Ramos (cell line): ENCODE measurements at regions not wholly inside any gene's neighbourhood (a gene's known extent, or its start where the extent isn't known, plus 50 kb on each side); places are given as distances from the start of the nearest gene placed in this dataset.

ENCODE experiments used
- in situ Hi-C: fragments of 300-500 bp; cut with MboI; formaldehyde crosslinking; loops from one replicate; pipeline ENCODE4 v1.14.3; 2022; ENCODE audit warnings: low sequenced_read_pairs; ENCODE audit not compliant: unreplicated experiment

DNA sequence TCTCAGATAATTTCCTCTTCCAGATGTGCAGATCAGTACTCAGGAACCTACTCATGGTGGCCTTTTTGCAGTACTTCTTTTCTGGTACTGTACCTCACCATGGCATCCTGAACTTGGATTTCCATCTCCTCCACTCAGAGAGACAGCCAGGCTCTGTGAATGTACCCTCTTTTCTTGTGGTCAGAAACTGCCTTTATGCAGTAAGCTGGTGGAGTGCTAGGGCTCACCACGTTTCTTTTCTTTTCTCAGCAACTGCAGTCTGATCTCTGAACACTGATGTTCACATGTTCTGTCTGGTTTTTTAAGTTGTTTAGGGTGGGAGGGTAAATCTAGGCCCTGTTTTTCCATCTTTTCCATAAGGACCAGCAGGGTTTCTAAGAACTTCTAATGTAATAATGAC lies 99.8 kb upstream of the NRXN3 start:
- in situ Hi-C loops = no loop called here

DNA sequence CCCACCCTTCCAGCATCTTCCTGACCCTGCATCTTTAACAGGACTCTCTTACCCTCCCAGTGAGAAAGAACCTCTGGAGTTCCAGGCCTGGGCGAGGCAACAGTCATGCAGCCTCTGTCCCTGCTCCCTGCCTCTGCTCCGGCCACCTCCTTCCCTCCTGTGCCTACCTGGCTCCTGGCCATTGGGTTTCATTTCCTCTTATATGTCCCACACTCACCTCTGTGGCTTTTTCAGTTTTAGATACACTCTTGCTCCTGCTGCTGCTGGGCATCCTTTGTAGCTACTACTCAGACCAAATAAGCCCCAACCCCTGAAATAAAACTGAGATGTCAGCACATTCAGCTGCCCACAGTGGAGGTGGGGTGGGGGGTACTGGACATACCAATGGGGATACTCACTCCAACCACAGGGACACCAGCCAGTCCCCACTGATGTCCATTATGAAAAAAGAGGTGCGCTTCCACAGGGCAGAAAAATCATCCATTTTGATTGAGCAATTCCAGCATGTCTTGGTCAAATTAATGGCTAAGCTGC lies 99.1 kb upstream of the NRXN3 start:
- in situ Hi-C loops = no loop called here

DNA sequence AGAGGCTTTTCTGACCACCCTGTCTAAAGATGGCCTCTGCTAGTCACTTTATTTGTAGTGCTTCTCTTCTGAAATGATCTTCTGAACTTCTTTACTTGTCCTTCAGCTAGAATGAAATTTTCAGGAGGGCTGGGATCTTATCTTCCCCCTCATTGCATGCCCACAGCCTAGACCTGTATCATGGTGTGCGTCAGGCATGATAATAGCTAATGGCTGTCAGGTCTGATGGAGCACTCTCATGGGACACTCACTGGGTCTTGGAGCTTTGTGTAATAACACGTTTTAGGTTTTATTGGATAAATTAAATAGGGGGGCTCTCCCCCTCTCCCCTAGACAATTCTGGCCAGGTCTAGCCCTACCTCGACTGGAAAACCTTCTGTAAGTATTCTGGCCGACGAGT lies 97.1 kb upstream of the NRXN3 start:
- in situ Hi-C loops = no loop called here

DNA sequence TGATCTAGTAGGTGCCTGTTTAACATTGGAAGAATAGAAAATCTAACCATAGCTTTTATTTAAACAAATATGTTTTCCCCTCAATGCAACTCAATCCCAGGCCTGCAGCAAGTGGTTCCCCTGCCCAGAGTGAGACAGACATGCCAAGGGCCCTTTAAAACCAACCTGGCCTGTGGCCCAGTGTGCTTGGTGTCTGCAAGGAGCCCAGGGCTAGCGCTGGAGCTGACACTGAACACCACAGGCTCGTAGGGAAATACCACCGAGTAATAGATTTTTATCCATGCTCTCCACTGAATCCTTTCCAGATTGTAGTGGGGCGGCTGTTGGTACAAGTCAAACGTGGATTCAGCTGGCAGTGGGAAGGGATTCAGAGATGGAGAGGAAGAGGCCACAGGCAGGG lies 95.6 kb upstream of the NRXN3 start:
- in situ Hi-C loops = no loop called here

DNA sequence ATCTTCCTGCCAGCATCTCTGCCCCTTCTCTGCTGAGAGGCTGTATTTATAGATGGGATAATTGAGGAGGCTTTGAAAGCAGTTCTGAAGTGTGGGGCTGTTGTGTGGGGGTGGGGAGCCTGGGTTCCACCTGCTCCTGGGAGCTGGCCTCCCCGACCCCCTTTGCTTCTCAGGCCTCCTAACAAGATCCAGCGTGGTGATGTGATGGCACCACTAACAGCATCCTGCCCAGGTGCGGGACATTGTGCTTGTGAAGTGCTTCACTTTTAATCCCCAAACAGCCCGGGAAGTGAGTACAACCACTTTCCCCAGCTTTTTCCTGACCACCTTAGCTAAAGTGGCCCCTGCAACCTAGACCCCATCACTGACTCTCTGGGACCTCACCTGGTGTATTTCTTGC lies 95.1 kb upstream of the NRXN3 start:
- in situ Hi-C loops = no loop called here

DNA sequence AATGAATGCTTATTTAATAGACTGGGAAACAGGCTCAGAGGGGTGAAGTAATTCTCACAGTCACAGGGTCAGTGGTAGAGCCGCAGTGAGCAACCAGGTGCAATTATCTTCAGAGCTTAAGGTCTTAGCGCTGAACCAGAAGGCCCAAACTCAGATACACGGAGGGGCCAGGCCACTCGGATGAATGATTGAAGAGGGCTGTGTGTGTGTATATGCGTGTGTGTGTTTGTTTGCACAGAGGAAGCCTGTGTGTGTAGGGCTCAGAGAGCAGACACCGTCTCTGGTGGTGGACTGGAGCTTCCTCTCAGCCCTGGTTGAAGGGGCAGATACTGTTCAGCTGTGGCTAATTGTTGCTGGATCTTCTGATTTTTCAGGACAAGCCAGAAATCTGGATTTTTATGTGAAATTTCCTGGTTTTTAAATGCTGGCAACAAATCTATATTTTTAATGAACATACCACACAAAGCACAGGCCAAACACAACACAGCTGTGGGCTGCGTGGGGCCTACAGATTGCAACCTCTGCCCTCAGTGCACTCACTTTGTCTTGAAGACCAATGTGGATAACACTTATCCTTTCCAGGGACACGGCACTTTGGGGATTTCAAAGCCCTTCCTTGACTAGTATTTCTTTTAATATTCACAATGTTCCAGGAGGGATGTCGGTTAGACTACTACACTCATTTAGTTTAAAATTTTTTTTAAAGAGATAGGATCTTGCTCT lies 94.5 kb upstream of the NRXN3 start:
- in situ Hi-C loops = no loop called here

DNA sequence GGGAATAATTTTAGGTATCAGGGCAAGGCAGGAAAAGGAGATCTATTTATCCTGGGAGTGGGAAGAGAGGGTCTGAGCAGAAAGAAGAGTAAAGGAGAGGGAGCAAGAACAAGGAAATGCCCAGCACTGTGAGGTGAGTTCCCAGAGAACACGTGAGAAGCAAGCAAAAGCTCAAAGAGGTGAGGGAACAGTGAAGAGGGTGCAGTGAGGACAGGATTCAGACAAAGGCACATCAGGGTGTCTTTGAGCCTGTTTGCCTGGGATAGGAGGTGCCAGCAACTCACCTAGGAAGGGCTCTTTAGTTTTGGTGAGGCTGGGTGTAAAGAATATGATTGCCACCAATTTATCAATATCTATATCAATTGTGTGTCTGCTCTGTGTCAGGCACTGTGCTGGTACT lies 88.9 kb upstream of the NRXN3 start:
- in situ Hi-C loops = no loop called here

DNA sequence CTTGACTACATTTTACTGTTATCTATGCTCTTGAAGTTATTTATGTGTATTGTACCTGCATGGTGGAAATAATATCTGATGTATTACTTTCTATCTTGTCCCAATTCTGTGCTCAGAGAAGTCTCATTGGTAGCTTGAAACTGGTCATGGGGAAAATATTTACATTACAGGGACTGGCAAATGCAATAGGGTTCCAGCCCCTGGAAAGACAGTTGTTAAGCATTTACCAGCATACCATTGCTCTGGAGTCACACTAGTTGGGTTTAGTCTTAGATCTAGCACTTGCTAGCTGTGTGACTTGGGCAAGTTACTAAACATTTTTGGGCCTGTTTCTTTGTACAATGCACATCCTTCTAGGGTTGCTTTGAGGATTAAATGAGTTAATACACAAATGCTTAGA lies 86.3 kb upstream of the NRXN3 start:
- in situ Hi-C loops = no loop called here

DNA sequence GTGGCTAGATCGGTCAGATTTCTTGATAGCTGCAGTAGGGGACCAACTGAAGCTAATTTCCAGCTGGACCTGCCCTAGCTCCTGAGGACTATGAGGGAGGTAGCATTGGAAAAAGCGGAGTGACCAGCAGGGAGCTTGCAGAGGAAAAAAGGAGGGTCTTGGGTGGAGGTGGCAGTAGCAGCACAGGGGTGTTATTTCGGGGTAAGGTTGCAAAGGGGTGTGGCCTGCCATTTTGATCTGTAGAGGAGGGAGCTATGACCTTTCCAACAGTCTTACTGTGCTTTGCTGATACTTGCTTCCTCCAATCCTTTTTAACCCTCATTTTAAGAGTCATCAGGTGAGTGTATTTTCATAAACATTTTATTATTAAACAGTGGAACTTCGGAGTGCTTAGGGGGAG lies 83.8 kb upstream of the NRXN3 start:
- in situ Hi-C loops = no loop called here

DNA sequence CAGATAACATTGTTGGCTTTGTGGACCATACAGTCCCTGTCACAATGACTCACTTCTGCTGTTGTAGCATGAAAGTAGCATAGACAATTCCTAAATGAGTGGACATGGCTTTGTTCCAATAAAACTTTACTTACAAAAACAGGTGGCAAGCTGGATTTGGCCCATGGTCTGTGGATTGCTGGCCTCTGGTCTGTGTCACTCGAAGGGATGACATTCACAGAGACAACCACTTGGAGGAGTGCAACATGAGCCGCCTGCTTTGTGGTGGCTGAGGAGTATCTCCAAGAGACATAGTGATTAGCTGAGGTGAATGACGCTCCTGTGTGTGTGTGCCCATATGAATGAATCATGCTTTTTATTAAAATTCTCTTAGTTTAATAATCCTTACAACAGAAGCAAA lies 81.3 kb upstream of the NRXN3 start:
- in situ Hi-C loops = no loop called here

DNA sequence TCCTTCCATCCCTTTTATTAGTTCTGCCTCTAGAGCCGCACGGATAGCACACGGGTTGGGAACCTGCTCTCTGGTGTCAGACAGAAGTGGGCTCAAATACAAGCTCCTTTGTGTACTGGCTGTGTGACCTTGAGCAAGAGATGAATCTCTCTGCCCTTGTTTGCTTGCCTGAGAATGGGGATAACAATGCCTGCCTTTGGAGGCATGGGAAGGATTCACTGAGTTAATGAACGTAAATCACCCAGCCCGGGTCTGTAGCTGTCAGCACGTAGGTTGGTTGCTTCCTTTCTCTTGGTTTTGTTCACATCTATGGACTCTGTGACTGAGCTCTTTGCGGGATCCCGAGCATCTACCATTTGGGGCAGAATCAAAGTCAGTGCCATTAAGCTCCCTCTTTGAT lies 79.3 kb upstream of the NRXN3 start:
- in situ Hi-C loops = no loop called here

DNA sequence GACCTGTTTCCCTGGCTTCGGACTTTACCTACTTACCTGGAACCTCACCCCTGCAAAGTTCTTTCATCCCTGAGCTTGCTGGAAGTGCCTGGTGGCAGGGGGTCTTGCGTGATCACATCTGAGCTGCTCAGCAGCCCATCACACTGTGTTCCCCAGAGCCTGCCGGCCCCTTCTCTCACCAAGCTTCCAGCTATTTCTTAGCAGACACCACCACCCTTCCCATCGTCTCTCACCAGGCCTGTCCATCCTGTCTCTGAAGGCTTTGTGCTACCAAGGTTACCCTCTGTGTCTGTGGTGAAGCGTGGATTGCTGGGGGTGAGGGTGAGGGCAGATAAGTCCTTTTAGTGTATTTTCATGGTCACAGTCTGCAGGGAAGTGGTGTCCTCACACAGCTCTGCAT lies 78.8 kb upstream of the NRXN3 start:
- in situ Hi-C loops = no loop called here

DNA sequence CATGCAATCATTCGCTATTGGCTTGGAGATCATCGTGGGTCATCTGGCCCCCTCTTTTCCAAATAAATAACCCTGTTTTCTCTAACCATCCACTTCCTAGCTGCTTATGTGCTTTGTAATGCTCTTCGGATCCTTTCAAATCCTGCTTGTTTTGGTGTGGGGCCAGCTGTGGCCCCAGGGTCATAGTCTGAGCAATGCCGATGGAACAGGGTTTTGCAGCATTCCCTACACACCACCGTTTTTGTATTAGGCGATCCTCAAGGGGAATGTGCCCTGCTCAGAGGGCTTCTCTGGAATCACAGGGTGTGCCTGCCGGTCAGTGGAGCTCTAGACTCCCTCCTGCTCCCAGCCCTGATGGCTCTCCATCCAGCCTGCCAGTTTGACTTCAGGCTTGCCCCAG lies 78.1 kb upstream of the NRXN3 start:
- in situ Hi-C loops = no loop called here

DNA sequence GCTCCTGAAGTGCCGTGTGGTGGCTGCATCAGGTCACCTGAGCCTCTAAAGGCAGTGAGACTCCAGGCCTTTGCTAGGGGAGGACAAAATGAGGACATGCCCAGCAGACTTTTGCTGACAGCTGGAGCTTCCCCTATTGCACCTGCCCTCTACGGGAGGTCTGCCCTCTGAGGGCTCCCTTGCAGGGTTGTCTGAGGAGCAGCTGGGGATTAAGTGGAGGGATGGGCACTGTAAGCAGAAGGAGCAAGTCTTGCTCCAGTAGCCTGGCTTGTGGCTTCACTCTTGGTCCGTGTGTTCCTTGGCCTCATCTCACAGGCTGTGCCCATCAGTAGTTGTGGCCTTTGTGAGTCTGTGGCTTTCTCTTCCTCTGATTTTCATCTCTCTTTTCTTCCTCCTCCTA lies 66.9 kb upstream of the NRXN3 start:
- in situ Hi-C loops = no loop called here

DNA sequence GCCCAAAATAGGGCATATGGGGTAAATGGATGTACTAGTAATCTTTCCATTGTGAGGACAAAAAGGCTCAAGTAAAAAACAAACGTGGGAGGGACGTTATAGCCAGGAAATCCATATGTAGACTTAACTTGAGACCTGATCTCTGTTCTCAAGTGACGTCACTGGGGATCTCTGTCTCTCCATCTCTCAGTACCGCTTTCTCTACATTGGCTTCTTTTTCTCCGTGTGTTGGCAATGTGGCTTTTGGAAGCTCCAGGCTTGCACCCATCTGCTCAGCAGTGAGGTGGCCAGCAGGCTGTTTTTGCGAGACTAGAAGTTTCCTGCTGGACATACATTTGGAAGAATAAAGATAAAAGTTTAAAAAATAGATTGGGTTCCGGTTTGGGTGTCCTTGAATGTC lies 66.0 kb upstream of the NRXN3 start:
- in situ Hi-C loops = no loop called here

DNA sequence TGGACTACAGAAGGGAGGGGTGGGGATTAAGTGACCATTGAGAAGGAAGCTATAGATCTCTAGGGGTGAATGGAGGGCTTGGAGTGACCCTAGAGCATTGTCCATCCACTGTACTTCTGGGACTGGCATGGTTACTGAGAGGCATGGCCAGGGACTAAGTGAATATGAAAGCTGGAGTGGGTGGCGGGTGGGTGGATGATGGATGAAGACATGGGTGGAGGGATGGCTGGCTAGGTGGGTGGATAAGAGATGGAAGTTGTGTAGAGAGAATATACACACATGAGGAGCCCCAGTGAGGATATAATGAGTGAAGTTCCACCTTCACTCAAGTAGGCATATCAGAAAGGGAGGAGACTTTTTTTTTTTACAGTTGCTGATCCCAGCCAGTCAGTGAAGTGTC lies 65.5 kb upstream of the NRXN3 start:
- in situ Hi-C loops = no loop called here

DNA sequence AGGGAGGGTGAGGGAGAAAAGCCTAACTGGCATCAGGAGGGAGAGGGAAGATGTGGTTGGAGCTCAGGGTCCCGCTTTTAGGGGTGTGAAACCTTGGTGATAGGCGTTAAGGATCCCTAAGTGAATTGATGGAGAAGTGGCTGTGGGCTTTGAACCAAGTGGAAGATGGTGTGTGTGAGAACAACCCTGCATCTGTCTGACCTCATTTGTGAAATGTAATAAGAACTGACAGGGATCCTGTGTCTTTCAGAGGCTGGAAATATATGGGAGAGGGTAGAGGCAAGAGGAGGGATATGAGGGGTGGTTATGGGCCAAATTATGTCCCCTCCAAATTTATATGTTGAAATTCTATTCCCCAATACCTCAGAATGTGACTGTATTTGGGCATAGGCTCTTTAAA lies 63.8 kb upstream of the NRXN3 start:
- in situ Hi-C loops = no loop called here

DNA sequence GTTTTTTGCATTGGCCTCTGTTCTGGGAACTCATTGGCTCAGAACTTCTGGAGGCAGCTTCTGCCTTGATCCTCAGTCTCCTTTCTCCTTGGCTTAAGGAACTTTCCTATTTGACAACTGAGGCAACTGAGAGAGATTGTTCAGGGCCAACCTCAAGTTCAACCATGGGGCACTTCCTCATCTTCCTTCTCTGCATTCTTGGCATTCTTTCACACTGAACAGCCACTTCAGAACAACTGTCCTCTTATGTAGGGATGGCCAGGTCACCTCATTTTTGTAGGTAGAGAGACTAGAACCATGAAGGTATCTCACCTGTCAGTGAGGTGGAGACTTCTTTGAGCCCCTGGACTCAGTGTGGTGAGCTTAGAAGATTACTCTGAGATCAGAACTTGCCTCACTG lies 63.0 kb upstream of the NRXN3 start:
- in situ Hi-C loops = no loop called here

DNA sequence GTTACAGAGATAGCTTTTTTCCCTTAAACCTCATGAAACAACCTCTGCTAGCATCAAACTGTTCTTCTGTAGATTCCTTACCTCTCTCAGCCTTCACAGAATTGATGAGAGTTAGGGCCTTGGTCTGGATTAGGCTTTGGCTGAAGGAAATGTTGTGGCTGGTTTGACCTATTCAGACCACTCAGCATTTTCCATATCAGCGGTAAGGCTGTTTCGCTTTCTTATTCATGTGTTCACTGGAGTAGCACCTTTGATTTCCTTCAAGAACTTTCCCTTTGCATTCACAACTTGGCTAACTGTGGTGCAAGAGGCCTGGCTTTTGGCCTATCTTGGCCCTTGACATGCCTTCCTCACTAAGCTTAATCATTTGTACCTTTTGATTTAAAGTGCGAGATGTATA lies 50.7 kb upstream of the NRXN3 start:
- in situ Hi-C loops = no loop called here
